HCT116 (cell line): ENCODE measurements at regions not wholly inside any gene's neighbourhood (a gene's known extent, or its start where the extent isn't known, plus 50 kb on each side); places are given as distances from the start of the nearest gene placed in this dataset.

ENCODE experiments used
- ATAC-seq: fragments of 200-7000 bp; cut with Tn5 transposase; 2 replicates; pipeline ENCODE4 v1.9.1; 2020; ENCODE audit warnings: mild to moderate bottlenecking, moderate library complexity
- BruUV-seq: library from RNA; stranded (reverse); fragments of 400-500 nt; replicated peaks from 2 replicates; lab custom pipeline; 2021; lab: Mats Ljungman, UMichigan
- CTCF ChIA-PET: fragments of 300-600 bp; sonication (Branson Sonifier 250); formaldehyde crosslinking; loops from one replicate; lab custom pipeline; 2021; ENCODE audit warnings: antibody characterized with exemption; lab: Charles Lee
- POLR2A ChIA-PET: fragments of 300-600, 350-600 bp; sonication (Branson Sonifier 250); formaldehyde crosslinking; loops from one replicate; lab custom pipeline; 2021; ENCODE audit warnings: antibody characterized with exemption; lab: Charles Lee
- RAD21 ChIA-PET, 2 experiments: fragments of 300-600 bp; sonication (Branson Sonifier 250); formaldehyde crosslinking; loops; one replicate each; lab custom pipeline; 2023; ENCODE audit warnings: low total read pairs in 2 of 2; ENCODE audit not compliant: uncharacterized antibody in 2 of 2, unreplicated experiment in 2 of 2, low non-redundant PET in 1 of 2; lab: Charles Lee
- DNase-seq: peaks from one replicate; pipeline ENCODE4 v3.0.0-alpha.2; 2010; ENCODE audit warnings: low read depth, low spot score
- H2AFZ ChIP-seq: fragments of 200-600 bp; shearing (Covaris generic), sonication (generic); 2 replicates; pipeline ENCODE4 v1.6.1; 2017; ENCODE audit warnings: low read depth, mixed run types, mixed read lengths, antibody characterized with exemption, low read length; ENCODE audit not compliant: poor library complexity, severe bottlenecking
- H3K27ac ChIP-seq: 2 replicates; pipeline ENCODE4 v1.5.1; 2012; ENCODE audit warnings: low read depth, low read length
- H3K27me3 ChIP-seq: fragments of 200-600 bp; sonication (generic); 2 replicates; pipeline ENCODE4 v1.6.1; 2016; ENCODE audit warnings: mixed run types, low read length, mixed read lengths; ENCODE audit not compliant: insufficient read depth
- H3K36me3 ChIP-seq, 2 experiments: fragments of 200-500 bp in 1 of 2; fragments of 200-600 bp in 1 of 2; sonication (Bioruptor generic) in 1 of 2; sonication (generic) in 1 of 2; 2 replicates each; pipeline versions ENCODE4 v1.5.1 to v1.6.1; 2014 to 2016; ENCODE audit warnings: low read length in 2 of 2, inconsistent platforms in 1 of 2, mixed read lengths in 1 of 2, mixed run types in 1 of 2; ENCODE audit not compliant: insufficient read depth in 2 of 2, control insufficient read depth in 1 of 2
- H3K4me1 ChIP-seq, 2 experiments: fragments of 200-600 bp in 1 of 2; sonication (generic) in 1 of 2; 2 replicates each; pipeline versions ENCODE4 v1.5.1 to v1.6.1; 2012 to 2017; ENCODE audit warnings: low read length in 2 of 2, inconsistent platforms in 1 of 2, mild to moderate bottlenecking in 1 of 2, mixed read lengths in 1 of 2, mixed run types in 1 of 2, moderate library complexity in 1 of 2; ENCODE audit not compliant: insufficient read depth in 2 of 2, control insufficient read depth in 1 of 2
- H3K4me2 ChIP-seq: fragments of 200-600 bp; sonication (generic); 2 replicates; pipeline ENCODE4 v1.6.1; 2017; ENCODE audit warnings: mixed run types, low read length, mixed read lengths
- H3K4me3 ChIP-seq, 2 experiments: fragments of 200-600 bp in 1 of 2; sonication (generic) in 1 of 2; replicated peaks in 1 of 2; 2 replicates each; pipeline ENCODE4 v1.5.1; 2011 to 2016; ENCODE audit warnings: low read length in 2 of 2, control low read depth in 1 of 2, low read depth in 1 of 2, mild to moderate bottlenecking in 1 of 2, mixed read lengths in 1 of 2, mixed run types in 1 of 2
- H3K79me2 ChIP-seq: fragments of 200-600 bp; sonication (generic); 2 replicates; pipeline ENCODE4 v1.6.1; 2017; ENCODE audit warnings: mild to moderate bottlenecking, mixed run types, low read length, moderate library complexity, mixed read lengths; ENCODE audit not compliant: insufficient read depth
- H3K9ac ChIP-seq: fragments of 200-600 bp; sonication (generic); 2 replicates; pipeline ENCODE4 v1.6.1; 2016; ENCODE audit warnings: low read length, mixed read lengths
- H3K9me2 ChIP-seq: fragments of 200-600 bp; sonication (generic), shearing (Covaris generic); 2 replicates; pipeline ENCODE4 v1.6.1; 2017; ENCODE audit warnings: mixed run types, mild to moderate bottlenecking, moderate library complexity; ENCODE audit not compliant: insufficient read depth
- H3K9me3 ChIP-seq, 2 experiments: fragments of 200-500 bp in 1 of 2; fragments of 200-600 bp in 1 of 2; sonication (Bioruptor generic) in 1 of 2; sonication (generic) in 1 of 2; 2 replicates each; pipeline ENCODE4 v1.6.1; 2014 to 2017; ENCODE audit warnings: low read length in 2 of 2, mixed read lengths in 2 of 2, inconsistent platforms in 1 of 2, low read depth in 1 of 2, mild to moderate bottlenecking in 1 of 2, mixed run types in 1 of 2, moderate library complexity in 1 of 2; ENCODE audit not compliant: control insufficient read depth in 1 of 2, insufficient read depth in 1 of 2
- H4K20me1 ChIP-seq: fragments of 200-600 bp; sonication (generic), shearing (Covaris generic); 2 replicates; pipeline ENCODE4 v1.6.1; 2017; ENCODE audit warnings: mixed run types, mild to moderate bottlenecking, moderate library complexity; ENCODE audit not compliant: insufficient read depth
- CBX3 ChIP-seq: IDR thresholded peaks from 2 replicates; pipeline ENCODE4 v1.6.1; 2012; ENCODE audit warnings: low read depth
- CEBPB ChIP-seq: IDR thresholded peaks from 2 replicates; pipeline ENCODE4 v1.6.1; 2012; ENCODE audit warnings: low read depth
- EGR1 ChIP-seq: IDR thresholded peaks from 2 replicates; pipeline ENCODE4 v1.6.1; 2012; ENCODE audit warnings: low read depth
- EZH2 ChIP-seq: fragments of 200-600 bp; sonication (generic); IDR thresholded peaks from 2 replicates; pipeline ENCODE4 v1.6.1; 2017; ENCODE audit warnings: antibody characterized with exemption, mixed run types
- EZH2phosphoT487 ChIP-seq: fragments of 200-600 bp; IDR thresholded peaks from 2 replicates; pipeline ENCODE4 v1.6.1; 2018; ENCODE audit warnings: antibody characterized with exemption, borderline replicate concordance
- JUND ChIP-seq: IDR thresholded peaks from 2 replicates; pipeline ENCODE4 v1.6.1; 2012
- RAD21 ChIP-seq: IDR thresholded peaks from 2 replicates; pipeline ENCODE4 v1.6.1; 2012; ENCODE audit warnings: low read depth, mild to moderate bottlenecking
- SIN3A ChIP-seq: IDR thresholded peaks from 2 replicates; pipeline ENCODE4 v1.6.1; 2012; ENCODE audit warnings: low read depth
- SP1 ChIP-seq: IDR thresholded peaks from 2 replicates; pipeline ENCODE4 v1.6.1; 2012; ENCODE audit warnings: low read depth
- TCF7L2 ChIP-seq: IDR thresholded peaks from 2 replicates; pipeline ENCODE4 v1.7.0; 2011; ENCODE audit warnings: borderline replicate concordance, inconsistent platforms; ENCODE audit not compliant: insufficient read depth, insufficient read length; ENCODE audit errors: extremely low read depth
- ZFX ChIP-seq: fragments of 450-650 bp; IDR thresholded peaks from 2 replicates; pipeline ENCODE4 v1.6.1; 2017
- ZNF274 ChIP-seq: fragments of 200-500 bp; sonication (Bioruptor generic); IDR thresholded peaks from 2 replicates; pipeline ENCODE4 v1.6.1; 2014; ENCODE audit warnings: mild to moderate bottlenecking, low read depth, low read length, inconsistent platforms
- intact Hi-C: fragments of 100-400 bp; cut with micrococcal nuclease; formaldehyde crosslinking; loops from 2 replicates; pipeline ENCODE4 v1.10.0; 2022
- TF ChIP-seq, protein P1 (sequence below): IDR thresholded peaks from 2 replicates; pipeline ENCODE4 v1.6.1; 2012; ENCODE audit warnings: low read depth
- TF ChIP-seq, protein P2 (sequence below): IDR thresholded peaks from 2 replicates; pipeline ENCODE4 v1.6.1; 2012
- TF ChIP-seq, protein P3 (sequence below), 3 experiments: fragments of 200-600 bp in 1 of 3; sonication (generic) in 1 of 3; IDR thresholded peaks in 2 of 3; conservative IDR thresholded peaks in 1 of 3; 2 replicates each; pipeline ENCODE4 v1.5.1; 2012 to 2017; ENCODE audit warnings: low read depth in 2 of 3, low read length in 2 of 3, antibody characterized with exemption in 1 of 3, borderline replicate concordance in 1 of 3, control low read depth in 1 of 3, mild to moderate bottlenecking in 1 of 3, mixed read lengths in 1 of 3, mixed run types in 1 of 3, moderate library complexity in 1 of 3; ENCODE audit not compliant: insufficient read depth in 1 of 3
- TF ChIP-seq, protein P4 (sequence below): IDR thresholded peaks from 2 replicates; pipeline ENCODE4 v1.6.1; 2011; ENCODE audit warnings: mild to moderate bottlenecking, low read length, moderate library complexity; ENCODE audit not compliant: insufficient replicate concordance; ENCODE audit errors: extremely low read depth
- TF ChIP-seq, protein P5 (sequence below): IDR thresholded peaks from 2 replicates; pipeline ENCODE4 v1.6.1; 2012

DNA sequence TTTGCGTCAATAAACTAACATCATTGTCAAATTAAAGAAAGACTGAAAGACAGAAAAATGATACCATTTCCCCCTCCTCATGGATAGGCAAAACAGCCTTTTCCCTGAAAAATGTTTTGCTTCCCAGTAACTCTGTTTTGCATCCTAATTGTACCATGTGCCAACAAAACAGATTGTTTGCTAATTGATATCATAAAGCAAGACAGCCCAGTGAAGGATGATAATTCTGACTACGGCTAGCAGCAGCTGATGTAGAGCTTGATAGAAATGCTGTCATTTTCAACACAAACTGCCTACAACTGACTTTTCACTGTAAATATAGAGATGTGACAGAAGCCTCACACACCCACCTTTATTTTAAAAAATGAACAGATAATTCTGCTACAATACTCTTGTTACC is 1061.6 kb downstream of the HACE1 start:
- no peaks in the 10 kb centered on the region for H3K79me2 ChIP-seq
- intact Hi-C loops, result loop anchor here (5.0 to 10.0 kb wide), 2 partner anchors 537 to 946 kb away; no protein-coding TSS in a partner anchor
- H3K4me2 ChIP-seq, result no peak overlapping the region

More for the DNA sequence above, 1061.6 kb downstream of the HACE1 start:
- ChIA-PET POLR2A (no interaction called here), RAD21 (interaction anchor here in 1 of 2 experiments (0.9 kb wide), 1 partner anchor 948 kb away, joined by 7 read pairs; no protein-coding TSS in a partner anchor)
- Histone ChIP-seq H3K9me3 (no peaks in the 10 kb centered on the region), H3K27ac (no peak overlapping the region), H3K9ac (no peak overlapping the region)
- TF ChIP-seq CEBPB (no peak), SP1 (no peak), ZNF274 (no peak), SIN3A (no peak), RAD21 (no peak), JUND (no peak), CBX3 (no peak), EGR1 (no peak), TCF7L2 (no peak), EZH2 (no peak), ZFX (no peak), EZH2phosphoT487 (no peak)
- TF ChIP-seq, protein P1, sequence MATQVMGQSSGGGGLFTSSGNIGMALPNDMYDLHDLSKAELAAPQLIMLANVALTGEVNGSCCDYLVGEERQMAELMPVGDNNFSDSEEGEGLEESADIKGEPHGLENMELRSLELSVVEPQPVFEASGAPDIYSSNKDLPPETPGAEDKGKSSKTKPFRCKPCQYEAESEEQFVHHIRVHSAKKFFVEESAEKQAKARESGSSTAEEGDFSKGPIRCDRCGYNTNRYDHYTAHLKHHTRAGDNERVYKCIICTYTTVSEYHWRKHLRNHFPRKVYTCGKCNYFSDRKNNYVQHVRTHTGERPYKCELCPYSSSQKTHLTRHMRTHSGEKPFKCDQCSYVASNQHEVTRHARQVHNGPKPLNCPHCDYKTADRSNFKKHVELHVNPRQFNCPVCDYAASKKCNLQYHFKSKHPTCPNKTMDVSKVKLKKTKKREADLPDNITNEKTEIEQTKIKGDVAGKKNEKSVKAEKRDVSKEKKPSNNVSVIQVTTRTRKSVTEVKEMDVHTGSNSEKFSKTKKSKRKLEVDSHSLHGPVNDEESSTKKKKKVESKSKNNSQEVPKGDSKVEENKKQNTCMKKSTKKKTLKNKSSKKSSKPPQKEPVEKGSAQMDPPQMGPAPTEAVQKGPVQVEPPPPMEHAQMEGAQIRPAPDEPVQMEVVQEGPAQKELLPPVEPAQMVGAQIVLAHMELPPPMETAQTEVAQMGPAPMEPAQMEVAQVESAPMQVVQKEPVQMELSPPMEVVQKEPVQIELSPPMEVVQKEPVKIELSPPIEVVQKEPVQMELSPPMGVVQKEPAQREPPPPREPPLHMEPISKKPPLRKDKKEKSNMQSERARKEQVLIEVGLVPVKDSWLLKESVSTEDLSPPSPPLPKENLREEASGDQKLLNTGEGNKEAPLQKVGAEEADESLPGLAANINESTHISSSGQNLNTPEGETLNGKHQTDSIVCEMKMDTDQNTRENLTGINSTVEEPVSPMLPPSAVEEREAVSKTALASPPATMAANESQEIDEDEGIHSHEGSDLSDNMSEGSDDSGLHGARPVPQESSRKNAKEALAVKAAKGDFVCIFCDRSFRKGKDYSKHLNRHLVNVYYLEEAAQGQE, result no peak
- TF ChIP-seq, protein P2, sequence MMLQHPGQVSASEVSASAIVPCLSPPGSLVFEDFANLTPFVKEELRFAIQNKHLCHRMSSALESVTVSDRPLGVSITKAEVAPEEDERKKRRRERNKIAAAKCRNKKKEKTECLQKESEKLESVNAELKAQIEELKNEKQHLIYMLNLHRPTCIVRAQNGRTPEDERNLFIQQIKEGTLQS, result no peak
- TF ChIP-seq, protein P3, sequence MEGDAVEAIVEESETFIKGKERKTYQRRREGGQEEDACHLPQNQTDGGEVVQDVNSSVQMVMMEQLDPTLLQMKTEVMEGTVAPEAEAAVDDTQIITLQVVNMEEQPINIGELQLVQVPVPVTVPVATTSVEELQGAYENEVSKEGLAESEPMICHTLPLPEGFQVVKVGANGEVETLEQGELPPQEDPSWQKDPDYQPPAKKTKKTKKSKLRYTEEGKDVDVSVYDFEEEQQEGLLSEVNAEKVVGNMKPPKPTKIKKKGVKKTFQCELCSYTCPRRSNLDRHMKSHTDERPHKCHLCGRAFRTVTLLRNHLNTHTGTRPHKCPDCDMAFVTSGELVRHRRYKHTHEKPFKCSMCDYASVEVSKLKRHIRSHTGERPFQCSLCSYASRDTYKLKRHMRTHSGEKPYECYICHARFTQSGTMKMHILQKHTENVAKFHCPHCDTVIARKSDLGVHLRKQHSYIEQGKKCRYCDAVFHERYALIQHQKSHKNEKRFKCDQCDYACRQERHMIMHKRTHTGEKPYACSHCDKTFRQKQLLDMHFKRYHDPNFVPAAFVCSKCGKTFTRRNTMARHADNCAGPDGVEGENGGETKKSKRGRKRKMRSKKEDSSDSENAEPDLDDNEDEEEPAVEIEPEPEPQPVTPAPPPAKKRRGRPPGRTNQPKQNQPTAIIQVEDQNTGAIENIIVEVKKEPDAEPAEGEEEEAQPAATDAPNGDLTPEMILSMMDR (IDR thresholded peaks at IDR 0.05 in 2 of 3, conservative IDR thresholded peaks at IDR 0.05 in 1 of 3; ENCODE audit: borderline replicate concordance in 1 of 3, insufficient read depth in 1 of 3, low read depth in 2 of 3, low read length in 2 of 3), result no peak
- TF ChIP-seq, protein P4, sequence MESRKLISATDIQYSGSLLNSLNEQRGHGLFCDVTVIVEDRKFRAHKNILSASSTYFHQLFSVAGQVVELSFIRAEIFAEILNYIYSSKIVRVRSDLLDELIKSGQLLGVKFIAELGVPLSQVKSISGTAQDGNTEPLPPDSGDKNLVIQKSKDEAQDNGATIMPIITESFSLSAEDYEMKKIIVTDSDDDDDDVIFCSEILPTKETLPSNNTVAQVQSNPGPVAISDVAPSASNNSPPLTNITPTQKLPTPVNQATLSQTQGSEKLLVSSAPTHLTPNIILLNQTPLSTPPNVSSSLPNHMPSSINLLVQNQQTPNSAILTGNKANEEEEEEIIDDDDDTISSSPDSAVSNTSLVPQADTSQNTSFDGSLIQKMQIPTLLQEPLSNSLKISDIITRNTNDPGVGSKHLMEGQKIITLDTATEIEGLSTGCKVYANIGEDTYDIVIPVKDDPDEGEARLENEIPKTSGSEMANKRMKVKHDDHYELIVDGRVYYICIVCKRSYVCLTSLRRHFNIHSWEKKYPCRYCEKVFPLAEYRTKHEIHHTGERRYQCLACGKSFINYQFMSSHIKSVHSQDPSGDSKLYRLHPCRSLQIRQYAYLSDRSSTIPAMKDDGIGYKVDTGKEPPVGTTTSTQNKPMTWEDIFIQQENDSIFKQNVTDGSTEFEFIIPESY, result no peak
- TF ChIP-seq, protein P5, sequence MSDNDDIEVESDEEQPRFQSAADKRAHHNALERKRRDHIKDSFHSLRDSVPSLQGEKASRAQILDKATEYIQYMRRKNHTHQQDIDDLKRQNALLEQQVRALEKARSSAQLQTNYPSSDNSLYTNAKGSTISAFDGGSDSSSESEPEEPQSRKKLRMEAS, result no peak
- TF ChIP-seq, all 23 proteins: peak for 0
- no peak for DNase-seq
- Histone ChIP-seq H3K4me1 (no peaks in the 10 kb centered on the region), H3K27me3 (no peaks in the 10 kb centered on the region), H3K36me3 (no peaks in the 10 kb centered on the region), H3K4me3 (no peak overlapping the region), H3K9me2 (no peaks in the 10 kb centered on the region; the same call in 1 of the 2 replicates), H2AFZ (no peak overlapping the region), H4K20me1 (no peaks in the 10 kb centered on the region)
- BruUV-seq, result no TSS peak
- ATAC-seq, result no peak
- CTCF ChIA-PET, result interaction anchor here (0.9 to 1.6 kb wide), 8 partner anchors 11 to 948 kb away, joined by 3 to 5 read pairs (median 4); no protein-coding TSS in a partner anchor
